NCI-H128 (cell line): ENCODE measurements at regions not wholly inside any gene's neighbourhood (a gene's known extent, or its start where the extent isn't known, plus 50 kb on each side); places are given as distances from the start of the nearest gene placed in this dataset.
"Not testable (repeated sequence)": the region's sequence is repeated elsewhere in the genome, so short reads cannot be mapped to it uniquely, and the experiment has no call there.

Experiments used
- DNase-seq: peaks from one replicate; lab custom pipeline; 2025; ENCODE audit not compliant: unreplicated experiment; lab: John Stamatoyannopoulos, UW

DNA sequence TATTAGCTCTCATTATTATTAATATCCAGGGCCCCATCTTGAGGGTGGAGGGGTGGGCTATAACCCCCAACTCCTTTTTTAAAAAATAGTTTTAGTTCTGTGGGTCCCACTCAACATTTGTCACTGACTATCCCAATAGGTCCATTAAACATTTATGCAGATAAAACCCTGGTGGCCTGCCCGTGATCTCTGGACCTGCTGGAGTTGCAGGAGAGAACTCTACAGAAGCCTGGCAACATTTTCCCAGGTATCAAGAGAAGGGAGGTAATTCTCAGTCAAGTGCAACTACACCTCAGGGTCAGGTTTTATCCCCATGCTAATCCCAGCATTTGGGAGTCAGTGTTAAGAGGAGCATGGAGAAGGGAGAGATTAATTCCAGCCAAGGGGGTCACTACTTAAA is 264.4 kb upstream of the PROK2 start:
- no peak for DNase-seq

DNA sequence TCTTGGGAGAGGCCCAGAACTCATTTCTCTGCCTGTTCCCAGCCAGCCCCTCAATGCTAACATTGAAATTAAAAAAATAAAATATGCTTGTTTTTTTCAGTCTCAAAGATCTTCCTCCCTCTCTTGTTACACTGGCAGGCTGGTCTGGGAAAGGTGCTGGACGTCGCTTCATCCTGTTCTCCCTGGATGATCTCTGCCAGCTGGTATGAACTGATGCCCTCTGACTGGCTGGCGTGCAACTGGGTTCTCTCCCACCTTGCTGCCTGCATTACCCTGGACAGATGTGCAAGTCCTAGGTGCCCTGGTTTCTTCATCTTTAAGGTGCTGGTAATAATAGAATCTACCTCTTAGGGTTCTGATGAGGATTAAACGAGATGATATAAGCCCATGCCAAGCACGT is 263.9 kb upstream of the PROK2 start:
- DNase-seq, result no peak

DNA sequence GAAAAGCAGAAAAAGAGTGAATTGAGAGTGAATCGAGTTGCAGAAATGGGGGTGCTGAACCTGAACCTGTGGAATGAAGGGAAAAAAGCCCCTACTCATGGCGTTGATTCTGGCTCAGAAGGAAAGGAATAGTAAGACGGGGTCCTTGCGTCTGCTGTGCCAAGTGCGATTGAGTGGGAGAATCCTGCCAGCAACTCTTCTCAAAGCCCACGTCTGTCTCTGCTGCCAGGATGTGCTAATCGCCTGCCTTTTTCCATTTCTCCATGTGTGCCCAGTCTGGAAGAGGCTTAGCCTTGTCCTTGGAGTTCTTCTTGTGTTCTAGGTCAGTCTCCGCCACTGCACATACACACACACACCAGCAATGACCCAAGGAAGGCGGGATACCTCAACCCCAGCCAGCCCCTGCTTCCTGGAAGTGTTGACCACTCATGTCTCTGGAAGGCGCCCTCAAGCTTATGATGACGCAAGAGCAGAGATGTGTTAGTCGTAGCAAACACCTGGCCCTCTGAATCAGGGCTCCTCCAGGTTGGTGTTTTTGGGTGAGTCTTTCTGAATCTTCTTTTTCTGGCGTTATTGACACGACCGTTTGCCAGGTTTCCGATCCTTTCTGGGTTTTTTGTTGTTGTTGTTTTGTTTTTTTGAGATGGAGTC is 262.4 kb upstream of the PROK2 start:
- DNase-seq, result no peak

DNA sequence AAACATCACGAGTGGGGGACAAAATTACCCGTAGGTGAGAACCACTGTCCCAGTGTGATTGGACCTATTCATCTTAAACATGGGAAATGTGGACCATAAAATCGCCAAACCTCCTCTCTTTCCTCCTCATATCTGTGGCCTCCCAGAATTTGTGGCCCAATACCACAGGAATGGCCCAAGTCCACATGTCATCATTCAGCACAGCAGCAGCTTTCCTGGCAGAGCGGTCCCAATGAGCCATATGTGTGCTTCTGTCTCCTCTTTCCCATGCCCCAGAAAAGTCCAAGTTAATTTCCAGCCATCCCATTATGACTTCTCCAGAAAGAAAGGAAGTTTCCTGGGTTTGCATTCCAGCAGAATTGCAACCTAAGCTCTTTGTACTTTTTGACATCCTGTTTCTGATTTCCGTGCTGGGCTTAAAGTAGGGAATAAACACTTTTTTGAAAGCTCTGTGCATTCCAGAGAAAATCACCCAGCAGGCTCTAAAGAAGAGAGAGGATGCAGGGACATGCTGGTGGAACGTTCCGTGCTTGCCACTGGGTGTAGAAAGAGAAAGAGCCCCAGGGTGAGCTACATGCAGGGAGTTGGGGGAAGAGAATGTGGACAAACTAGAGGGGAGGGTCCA is 259.4 kb upstream of the PROK2 start:
- DNase-seq, result no peak

DNA sequence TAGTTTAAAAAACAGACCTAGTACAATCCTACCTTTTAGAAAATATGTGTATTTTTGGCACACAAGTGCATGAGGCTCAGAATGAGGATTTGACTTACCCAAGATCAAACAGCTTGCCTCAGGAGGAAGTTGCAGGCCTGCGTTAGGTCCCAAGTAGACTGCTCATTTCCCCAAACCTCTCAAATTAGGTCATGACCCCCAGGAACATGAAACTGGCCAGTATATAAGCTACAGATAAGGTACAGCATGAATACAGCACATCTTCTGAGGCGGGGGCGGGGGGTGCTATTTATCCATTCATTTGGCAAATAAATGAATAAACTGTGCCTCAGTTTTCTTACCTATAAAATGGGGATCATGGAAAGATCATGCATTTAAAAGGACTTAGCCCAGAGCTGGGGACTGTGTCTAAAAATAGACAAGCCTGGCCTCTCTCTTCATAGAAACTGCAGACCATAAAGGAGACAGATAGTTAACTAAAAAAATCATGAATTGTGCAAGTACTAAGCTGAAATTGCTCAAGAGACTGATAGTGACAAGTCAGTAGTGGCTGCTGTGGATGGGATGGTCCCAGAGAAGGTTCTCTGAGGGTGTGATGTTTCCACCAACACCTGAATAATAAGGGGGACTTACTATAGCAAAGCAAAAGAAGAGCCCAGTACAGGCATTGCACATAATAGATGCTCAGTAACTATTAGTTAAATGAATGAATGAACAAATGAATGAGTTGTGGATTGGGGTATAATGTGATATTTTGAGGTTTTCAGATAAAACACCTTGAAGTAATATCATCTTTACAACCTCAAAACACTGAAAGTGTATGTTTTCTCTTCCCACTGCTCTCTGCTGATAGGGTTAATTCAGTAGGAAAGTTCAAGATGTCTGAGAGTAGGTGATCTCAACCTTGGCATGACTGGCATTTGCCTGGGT is 258.5 kb upstream of the PROK2 start:
- no peak for DNase-seq

DNA sequence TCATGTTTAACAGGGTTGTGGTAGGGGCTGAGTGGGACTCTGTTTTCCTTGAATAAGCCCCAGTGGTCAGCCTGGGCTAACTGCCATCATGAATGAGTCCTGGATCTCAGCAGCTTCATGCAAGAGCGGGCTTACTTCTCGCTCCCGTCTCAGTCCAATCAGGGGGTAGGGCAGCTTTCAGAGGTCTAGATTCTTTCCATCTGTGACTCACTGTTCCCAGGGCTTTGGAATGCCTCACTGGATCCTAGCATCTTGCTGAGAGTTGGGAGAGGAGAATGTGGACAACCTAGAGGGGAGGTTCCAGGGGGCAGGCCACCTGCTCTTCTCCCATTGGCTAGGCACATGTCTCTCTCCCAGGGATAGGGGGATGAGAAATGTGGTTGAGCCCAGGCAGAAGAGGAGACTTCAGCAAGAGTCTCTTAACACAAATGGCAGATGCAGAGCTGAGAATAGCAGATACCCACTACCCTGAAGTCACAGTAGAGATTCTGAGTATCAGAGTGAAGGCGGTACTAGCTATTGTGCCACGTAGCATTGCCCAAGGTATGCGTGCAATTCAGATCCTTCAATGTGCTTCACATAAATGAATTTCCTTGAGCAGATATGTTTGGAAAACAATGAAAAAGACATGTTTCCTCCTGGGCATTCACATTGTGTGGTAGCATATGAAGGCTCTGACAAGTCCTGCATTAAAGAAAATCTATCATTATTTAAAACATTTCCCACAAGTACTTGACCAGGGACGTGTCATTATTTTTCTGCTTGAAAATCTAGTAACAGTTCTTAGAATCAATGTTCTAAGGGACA is 257.7 kb upstream of the PROK2 start:
- no peak for DNase-seq

DNA sequence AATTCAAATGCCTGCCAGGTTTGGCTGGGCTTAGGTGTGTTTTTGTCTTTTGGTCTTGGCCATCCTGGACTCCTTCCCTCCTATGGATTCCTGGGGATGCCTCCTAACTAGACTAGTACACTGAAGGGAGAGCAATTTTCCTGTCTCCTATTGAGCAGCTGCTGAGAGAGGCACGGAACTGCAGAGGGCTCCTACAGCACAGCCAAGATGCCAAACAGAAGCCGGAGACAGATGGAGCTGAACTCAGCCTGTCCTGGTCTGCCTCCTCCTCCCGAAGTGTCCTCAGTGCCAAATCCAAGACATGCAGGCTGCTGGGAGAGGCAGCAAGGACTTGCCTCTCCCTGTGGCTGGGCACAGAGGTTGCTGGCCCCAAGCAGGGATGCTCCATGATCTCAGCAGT is 256.6 kb upstream of the PROK2 start:
- no peak for DNase-seq

DNA sequence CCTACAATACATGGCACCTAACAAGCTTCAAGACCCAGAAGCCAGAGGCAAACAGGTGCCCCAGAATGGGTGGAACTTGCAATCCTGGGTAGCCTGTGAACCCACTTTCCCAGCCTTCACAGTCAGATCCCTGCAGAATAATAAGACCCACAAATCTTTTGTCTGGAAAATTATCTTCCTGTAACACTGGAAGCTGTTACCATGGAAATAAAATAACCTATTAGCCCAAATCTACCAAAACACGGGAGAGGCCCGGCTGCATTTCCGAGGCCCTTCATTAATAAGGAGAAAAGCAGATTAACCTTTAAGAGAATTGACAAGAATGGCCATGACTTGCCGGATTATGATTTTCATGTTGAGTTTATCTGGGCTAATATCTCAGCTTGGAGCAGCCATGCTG is 256.1 kb upstream of the PROK2 start:
- DNase-seq, result no peak

DNA sequence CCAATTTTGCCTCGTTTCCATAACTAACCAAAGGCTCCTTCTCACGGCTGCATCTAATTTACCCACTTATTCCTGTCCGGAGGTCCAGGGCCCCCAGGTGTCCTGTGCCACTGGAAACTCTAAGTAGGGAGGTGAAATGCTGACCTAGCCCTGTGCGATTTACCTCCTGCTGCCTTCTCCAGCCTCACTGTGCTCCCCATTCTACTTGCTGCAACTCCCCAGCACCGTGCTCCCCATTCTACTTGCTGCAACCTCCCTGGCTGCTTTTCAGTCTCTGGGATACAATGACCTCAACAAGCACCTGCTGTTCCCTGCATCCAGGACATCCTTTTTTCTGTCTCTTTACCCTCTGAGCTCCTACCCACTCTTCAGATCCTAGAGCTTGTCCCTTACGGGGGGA is 254.7 kb upstream of the PROK2 start:
- no peak for DNase-seq

DNA sequence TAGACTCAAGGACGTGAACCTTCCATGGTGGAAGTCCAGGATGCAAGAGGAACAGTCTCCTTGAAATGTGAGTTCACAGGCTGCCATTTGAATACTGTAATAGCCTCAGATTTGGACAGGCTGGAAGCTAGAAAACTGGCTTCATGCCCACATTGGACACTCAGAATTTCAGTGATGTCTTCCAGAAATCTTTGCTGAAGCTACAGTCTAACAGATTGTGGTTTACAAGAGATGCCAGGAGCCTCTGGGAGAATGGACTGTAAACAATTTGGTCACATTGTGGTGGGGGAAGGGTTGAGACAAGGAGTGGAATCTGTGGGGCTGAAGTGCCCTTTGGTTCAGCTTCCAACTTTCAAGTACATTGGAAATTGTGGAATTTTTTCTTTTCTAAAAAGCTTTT is 252.0 kb upstream of the PROK2 start:
- no peak for DNase-seq

DNA sequence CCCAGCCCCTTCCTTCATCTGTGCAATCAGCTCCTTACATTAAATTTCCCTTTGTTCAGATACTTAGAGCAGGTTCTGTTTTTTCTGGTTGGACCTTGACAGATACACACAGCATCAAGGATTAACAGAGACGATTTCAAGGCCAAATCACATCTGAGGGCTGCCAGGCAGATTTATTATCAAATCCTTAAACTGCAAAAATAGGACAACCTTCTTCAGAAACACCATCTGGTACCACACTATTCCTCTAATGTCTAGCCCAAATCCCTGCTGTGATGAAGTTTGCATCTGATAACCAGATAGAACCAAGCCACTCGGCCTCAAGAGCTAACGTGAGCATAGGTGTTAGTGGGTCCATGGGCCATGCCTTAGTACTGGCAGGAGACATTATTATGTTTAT is 250.7 kb upstream of the PROK2 start:
- DNase-seq, result no peak

DNA sequence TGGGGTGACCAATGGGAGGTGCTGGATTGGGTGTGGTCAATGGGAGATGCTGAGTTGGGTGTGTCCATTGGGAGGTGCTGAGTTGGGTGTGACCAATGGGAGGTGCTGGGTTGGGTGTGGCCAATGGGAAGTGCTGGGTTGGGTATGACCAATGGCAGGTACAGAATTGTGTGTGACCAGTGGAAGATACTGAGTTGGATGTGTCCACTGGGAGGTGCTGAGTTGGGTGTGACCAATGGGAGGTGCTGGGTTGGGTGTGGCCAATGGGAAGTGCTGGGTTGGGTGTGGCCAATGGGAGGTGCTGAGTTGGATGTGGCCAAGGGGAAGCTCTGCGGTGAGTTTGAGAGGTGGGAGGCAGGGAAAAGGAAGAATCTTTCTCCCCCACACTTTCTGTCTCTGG is 250.0 kb upstream of the PROK2 start:
- no peak for DNase-seq

DNA sequence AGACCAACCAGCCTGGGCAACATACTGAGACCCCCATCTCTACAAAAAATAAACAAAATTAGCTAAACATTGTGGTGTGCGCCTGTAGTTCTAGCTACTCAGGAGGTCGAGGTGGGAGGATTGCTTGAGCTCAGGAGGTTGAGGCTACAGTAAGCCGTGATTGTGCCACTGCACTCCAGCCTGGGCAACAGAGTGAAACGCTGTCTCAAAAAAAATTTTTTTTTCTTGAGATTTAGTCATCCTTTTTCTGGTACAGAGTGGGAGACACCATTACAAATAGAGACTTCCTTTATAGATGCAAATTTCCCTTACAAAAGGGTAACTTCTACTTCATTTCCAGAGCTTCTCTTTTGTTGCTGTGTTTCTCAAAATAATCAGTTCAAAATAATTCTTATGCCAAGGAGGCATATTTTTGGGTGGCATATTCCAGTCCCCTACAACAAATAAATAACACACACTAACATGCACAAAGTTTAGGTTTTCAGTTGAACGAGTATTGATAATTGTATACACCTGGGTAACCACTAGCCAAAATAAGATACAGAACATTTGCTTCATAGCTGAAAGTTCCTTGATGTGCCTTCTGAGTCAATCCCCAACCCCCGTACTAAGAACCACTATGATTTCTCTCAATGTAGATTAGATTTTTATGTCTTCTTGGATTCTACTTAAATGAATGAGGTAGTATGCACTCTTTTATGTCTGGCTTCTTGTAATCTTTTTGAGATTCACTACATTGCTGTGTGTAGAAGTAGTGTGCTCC is 248.9 kb upstream of the PROK2 start:
- no peak for DNase-seq

DNA sequence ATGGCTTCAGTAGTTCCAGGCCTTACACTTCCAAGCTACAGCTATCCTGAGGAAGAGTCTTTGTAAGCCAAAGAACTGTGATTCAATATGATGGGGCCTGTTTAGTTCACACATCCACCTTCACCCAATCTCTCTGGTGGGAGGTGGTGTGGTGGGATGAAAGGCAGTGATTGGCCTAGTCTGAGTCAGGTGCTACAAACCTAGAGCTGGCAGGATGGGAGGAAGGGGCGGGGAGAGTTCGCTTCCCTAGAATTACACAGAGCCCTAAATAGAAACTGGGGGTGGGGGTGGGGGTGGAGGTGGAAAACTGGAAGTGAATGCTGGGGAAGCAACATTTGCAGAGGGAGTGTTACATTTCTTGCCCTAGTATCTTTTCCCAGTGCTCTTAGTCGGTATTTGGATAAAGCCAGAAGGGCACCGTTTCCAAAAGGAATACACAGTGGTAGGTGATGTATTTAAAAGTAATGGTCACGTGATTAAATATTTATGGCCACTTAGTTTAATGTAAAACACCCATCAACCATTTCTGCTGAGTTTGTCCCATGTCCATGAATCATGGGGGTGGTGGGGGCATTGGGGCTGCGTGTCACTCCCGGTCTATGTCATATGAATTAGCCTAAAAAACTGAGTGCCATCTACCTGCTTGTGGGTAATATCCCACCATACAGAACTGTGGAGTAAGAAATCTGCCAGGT is 247.6 kb upstream of the PROK2 start:
- DNase-seq, result no peak

DNA sequence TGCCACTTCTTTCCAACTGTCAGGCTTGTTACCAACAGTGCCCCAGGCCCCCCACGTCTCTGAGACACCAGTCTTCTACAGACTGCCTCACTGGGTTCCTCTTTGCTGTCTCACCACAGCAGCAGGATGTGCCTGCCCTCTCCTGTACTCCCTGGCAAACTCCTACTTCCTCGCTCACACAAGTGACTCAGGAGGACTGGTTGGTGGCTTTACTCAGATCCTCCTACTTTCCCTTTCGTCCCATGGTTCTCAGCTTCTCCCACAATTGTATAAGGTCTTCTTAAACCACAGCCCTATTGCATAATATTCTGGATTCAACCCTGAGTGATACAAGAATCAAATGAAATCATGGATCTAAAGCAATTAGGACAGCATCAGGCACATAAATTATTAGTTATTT is 246.6 kb upstream of the PROK2 start:
- DNase-seq, result no peak

DNA sequence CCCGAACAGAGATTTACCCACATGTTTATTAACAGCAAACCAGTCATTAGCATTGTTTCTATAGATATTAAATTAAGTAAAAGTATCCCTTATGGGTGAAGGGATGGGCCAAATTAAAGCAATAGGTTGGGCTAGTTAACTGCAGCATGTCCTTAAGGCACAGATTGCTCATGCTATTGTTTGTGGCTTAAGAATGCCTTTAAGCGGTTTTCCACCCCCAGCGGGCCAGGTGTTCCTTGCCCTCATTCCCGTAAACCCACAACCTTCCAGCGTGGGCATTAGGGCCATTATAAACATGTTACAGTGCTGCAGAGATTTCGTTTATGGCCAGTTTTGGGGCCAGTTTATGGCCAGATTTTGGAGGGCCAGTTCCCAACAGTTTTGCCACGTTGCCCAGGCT is 245.3 kb upstream of the PROK2 start:
- DNase-seq, result not testable (repeated sequence)

DNA sequence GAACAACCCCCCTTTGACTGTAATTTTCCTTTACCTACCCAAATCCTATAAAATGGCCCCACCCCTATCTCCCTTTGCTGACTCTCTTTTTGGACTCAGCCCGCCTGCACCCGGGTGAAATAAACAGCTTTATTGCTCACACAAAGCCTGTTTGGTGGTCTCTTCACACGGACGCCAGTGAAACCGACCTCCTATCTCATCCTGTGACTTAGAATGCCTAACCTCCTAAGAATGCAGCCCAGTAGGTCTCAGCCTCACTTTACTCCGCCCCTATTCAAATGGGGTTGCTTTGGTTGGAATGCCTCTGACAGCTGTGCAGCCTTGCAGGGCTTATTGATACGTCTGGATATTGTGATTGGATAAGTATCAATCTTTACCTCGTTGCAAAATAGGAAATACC is 243.8 kb upstream of the PROK2 start:
- DNase-seq, result not testable (repeated sequence)

DNA sequence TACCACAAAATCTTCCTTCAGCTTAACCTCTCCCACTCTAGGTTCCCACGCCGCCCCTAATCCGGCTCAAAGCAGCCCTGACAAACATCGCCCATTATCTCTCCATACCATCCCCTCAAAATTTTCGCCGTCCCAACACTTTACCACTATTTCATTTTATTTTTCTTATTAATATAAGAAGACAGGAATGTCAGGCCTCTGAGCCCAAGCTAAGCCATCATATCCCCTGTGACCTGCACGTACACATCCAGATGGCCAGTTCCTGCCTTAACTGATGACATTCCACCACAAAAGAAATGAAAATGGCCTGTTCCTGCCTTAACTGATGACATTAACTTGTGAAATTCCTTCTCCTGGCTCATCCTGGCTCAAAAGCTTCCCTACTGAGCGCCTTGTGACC is 243.4 kb upstream of the PROK2 start:
- DNase-seq, result not testable (repeated sequence)

DNA sequence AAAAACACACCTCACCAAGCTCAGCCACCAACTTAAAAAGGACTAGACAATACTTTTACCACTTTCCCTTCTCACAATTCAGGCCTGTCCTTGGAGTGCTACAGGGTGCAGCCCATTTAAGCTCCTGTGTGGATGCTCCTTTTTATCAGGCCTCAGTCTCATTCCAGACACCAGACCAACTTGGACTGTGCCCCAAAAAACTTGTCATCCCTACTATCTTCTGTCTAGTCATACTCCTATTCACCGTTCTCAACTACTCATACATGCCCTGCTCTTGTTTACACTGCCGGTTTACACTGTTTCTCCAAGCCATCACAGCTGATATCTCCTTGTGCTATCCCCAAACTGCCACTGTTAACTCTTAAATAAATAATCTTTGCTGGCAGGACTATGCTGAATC is 242.8 kb upstream of the PROK2 start:
- DNase-seq, result not testable (repeated sequence)

DNA sequence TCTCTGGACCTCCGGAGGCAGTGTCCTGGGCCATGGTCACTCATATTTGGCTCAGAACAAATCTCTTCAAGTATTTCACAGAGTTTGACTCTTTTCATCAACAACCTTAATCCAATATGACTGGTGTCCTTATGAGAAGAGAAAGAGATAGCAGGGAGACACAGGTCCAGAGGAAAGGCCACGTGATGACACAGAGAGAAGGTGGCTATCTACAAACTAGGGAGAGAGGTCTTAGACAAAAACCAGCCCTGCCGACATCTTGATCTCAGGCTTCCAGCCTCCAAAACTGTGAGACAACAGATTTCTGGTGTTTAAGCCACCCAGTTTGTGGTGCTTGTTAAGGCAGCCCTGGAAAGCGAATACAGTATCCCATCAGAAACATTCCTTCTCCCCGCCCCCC is 237.1 kb upstream of the PROK2 start:
- DNase-seq, result no peak
